Suprapubic skin (tissue), 4 donors: ENCODE measurements at regions not wholly inside any gene's neighbourhood (a gene's known extent, or its start where the extent isn't known, plus 50 kb on each side); places are given as distances from the start of the nearest gene placed in this dataset.

Experiments used
- DNase-seq, 2 donors: peaks; one replicate each; pipeline ENCODE4 v3.0.0-alpha.2; 2019; ENCODE audit warnings: low spot score in 2 of 2
- H3K27ac ChIP-seq: fragments of 200-600 bp; sonication (generic); one replicate; pipeline ENCODE4 v1.5.1; 2019
- H3K27me3 ChIP-seq: fragments of 200-600 bp; sonication (generic); one replicate; pipeline ENCODE4 v1.5.1; 2019
- H3K36me3 ChIP-seq: fragments of 200-600 bp; sonication (generic); one replicate; pipeline ENCODE4 v1.5.1; 2019
- H3K4me1 ChIP-seq: fragments of 200-600 bp; sonication (generic); one replicate; pipeline ENCODE4 v1.5.1; 2019
- H3K4me3 ChIP-seq: fragments of 200-600 bp; sonication (generic); one replicate; pipeline ENCODE4 v1.5.1; 2019; ENCODE audit warnings: mild to moderate bottlenecking
- H3K9me3 ChIP-seq: fragments of 200-600 bp; sonication (generic); one replicate; pipeline ENCODE4 v1.5.1; 2019
- CTCF ChIP-seq, 2 donors: fragments of 200-600 bp in 1 of 2; fragments of 450-650 bp in 1 of 2; sonication (generic) in 1 of 2; IDR thresholded peaks; one replicate each; pipeline ENCODE4 v1.5.1; 2016 to 2019; ENCODE audit warnings: antibody characterized with exemption in 2 of 2, mild to moderate bottlenecking in 1 of 2, moderate library complexity in 1 of 2
- EP300 ChIP-seq: sonication (generic); formaldehyde crosslinking; IDR thresholded peaks from one replicate; pipeline ENCODE4 v1.6.1; 2017; ENCODE audit warnings: antibody characterized with exemption
- POLR2A ChIP-seq, 2 donors: fragments of 450-650 bp; IDR thresholded peaks; one replicate each; pipeline ENCODE4 v1.6.1; 2017; ENCODE audit warnings: antibody characterized with exemption in 2 of 2, mild to moderate bottlenecking in 2 of 2, moderate library complexity in 2 of 2
- POLR2AphosphoS5 ChIP-seq, 3 donors: sonication (generic); formaldehyde crosslinking; IDR thresholded peaks; one replicate each; pipeline ENCODE4 v1.6.1; 2017; ENCODE audit warnings: antibody characterized with exemption in 3 of 3
- WGBS: methylation state at CpG from one replicate; pipeline ENCODE4 v1.1.5; 2018; 5-methylcytosine and 5-hydroxymethylcytosine counted together

GRCh38 chr7:49228426-49229098 is 304.2 kb downstream of the CDC14C start:
- Histone ChIP-seq H3K9me3 (no peaks in the 10 kb centered on the region), H3K4me3 (no peak overlapping the region), H3K27ac (no peak overlapping the region), H3K4me1 (no peaks in the 10 kb centered on the region), H3K27me3 (no peaks in the 10 kb centered on the region), H3K36me3 (no peaks in the 10 kb centered on the region)
- TF ChIP-seq POLR2A (IDR thresholded peaks at IDR 0.05) (no peak), POLR2AphosphoS5 (IDR thresholded peaks at IDR 0.05) (no peak), EP300 (no peak), CTCF (IDR thresholded peaks at IDR 0.05) (no peak)
- DNase-seq: no peak
- 29% methylated on average over 2 of the region's 2 CpGs for WGBS

- Histone ChIP-seq H3K9me3 (no peaks in the 10 kb centered on the region), H3K4me1 (no peaks in the 10 kb centered on the region), H3K36me3 (no peaks in the 10 kb centered on the region), H3K27ac (no peak overlapping the region), H3K4me3 (no peak overlapping the region), H3K27me3 (no peaks in the 10 kb centered on the region)
- DNase-seq: no peak
- WGBS: 72% methylated on average over 6 of the region's 6 CpGs
- TF ChIP-seq POLR2A (IDR thresholded peaks at IDR 0.05) (no peak), EP300 (no peak), POLR2AphosphoS5 (IDR thresholded peaks at IDR 0.05) (no peak), CTCF (IDR thresholded peaks at IDR 0.05) (no peak)
These were observed 304.9 kb downstream of the CDC14C start for GRCh38 chr7:49229246-49229645.

GRCh38 chr7:49243521-49243920 is 319.2 kb downstream of the CDC14C start:
- no peaks in the 10 kb centered on the region for H3K27me3 ChIP-seq
- WGBS: 34% methylated on average over 2 of the region's 2 CpGs
- TF ChIP-seq POLR2AphosphoS5 (IDR thresholded peaks at IDR 0.05): no peak
- TF ChIP-seq CTCF (IDR thresholded peaks at IDR 0.05): no peak
- no peak for TF ChIP-seq EP300
- no peak for TF ChIP-seq POLR2A (IDR thresholded peaks at IDR 0.05)
- no peak for DNase-seq
- peaks cover 6% of the 10 kb centered on the region for H3K9me3 ChIP-seq
- H3K4me3 ChIP-seq: no peak overlapping the region
- H3K36me3 ChIP-seq: no peaks in the 10 kb centered on the region
- no peak overlapping the region for H3K27ac ChIP-seq
- H3K4me1 ChIP-seq: no peaks in the 10 kb centered on the region

GRCh38 chr7:49244543-49244942 is 320.2 kb downstream of the CDC14C start:
- TF ChIP-seq POLR2A (IDR thresholded peaks at IDR 0.05): no peak
- Histone ChIP-seq H3K4me1 (no peaks in the 10 kb centered on the region), H3K36me3 (no peaks in the 10 kb centered on the region), H3K27me3 (no peaks in the 10 kb centered on the region), H3K4me3 (no peak overlapping the region), H3K27ac (no peak overlapping the region), H3K9me3 (peaks cover 2% of the 10 kb centered on the region)
- DNase-seq: no peak
- WGBS: 9% methylated on average over 1 of the region's 1 CpG

- Histone ChIP-seq H3K9me3 (peaks cover 2% of the 10 kb centered on the region), H3K4me3 (no peak overlapping the region), H3K27ac (no peak overlapping the region), H3K27me3 (no peaks in the 10 kb centered on the region), H3K36me3 (no peaks in the 10 kb centered on the region), H3K4me1 (no peaks in the 10 kb centered on the region)
- WGBS: 62% methylated on average over 3 of the region's 3 CpGs
- DNase-seq: no peak
- TF ChIP-seq POLR2A (IDR thresholded peaks at IDR 0.05) (no peak), CTCF (IDR thresholded peaks at IDR 0.05) (no peak), EP300 (no peak), POLR2AphosphoS5 (IDR thresholded peaks at IDR 0.05) (no peak)
These were observed 320.7 kb downstream of the CDC14C start for GRCh38 chr7:49245062-49245461.

GRCh38 chr7:49247759-49248158 is 323.4 kb downstream of the CDC14C start:
- Histone ChIP-seq H3K9me3 (no peaks in the 10 kb centered on the region), H3K4me1 (no peaks in the 10 kb centered on the region), H3K27ac (no peak overlapping the region), H3K27me3 (no peaks in the 10 kb centered on the region), H3K4me3 (no peak overlapping the region), H3K36me3 (no peaks in the 10 kb centered on the region)
- no peak for TF ChIP-seq CTCF (IDR thresholded peaks at IDR 0.05)
- no peak for TF ChIP-seq POLR2A (IDR thresholded peaks at IDR 0.05)
- TF ChIP-seq EP300: no peak
- no peak for DNase-seq
- WGBS: 76% methylated on average over 3 of the region's 3 CpGs
